HUES48 (cell line): ENCODE measurements at regions not wholly inside any gene's neighbourhood (a gene's known extent, or its start where the extent isn't known, plus 50 kb on each side); places are given as distances from the start of the nearest gene placed in this dataset.

Experiments
- H3K27ac ChIP-seq: one replicate; pipeline ENCODE4 v1.7.0; 2013; ENCODE audit warnings: low read depth, low read length, inconsistent platforms
- H3K27me3 ChIP-seq: 2 replicates; pipeline ENCODE4 v1.6.1; 2013; ENCODE audit warnings: mild to moderate bottlenecking, low read length; ENCODE audit not compliant: control insufficient read depth, insufficient read depth
- H3K36me3 ChIP-seq: 2 replicates; pipeline ENCODE4 v1.6.1; 2013; ENCODE audit warnings: low read length; ENCODE audit not compliant: control insufficient read depth, insufficient read depth
- H3K4me1 ChIP-seq: 2 replicates; pipeline ENCODE4 v1.6.1; 2013; ENCODE audit warnings: mild to moderate bottlenecking, low read length; ENCODE audit not compliant: control insufficient read depth, insufficient read depth
- H3K4me3 ChIP-seq: 2 replicates; pipeline ENCODE4 v1.5.1; 2013; ENCODE audit warnings: mild to moderate bottlenecking, low read depth, low read length
- H3K9ac ChIP-seq: 2 replicates; pipeline ENCODE4 v1.6.1; 2013; ENCODE audit warnings: mild to moderate bottlenecking, low read depth, low read length, moderate library complexity
- H3K9me3 ChIP-seq: 2 replicates; pipeline ENCODE4 v1.6.1; 2013; ENCODE audit warnings: low read length; ENCODE audit not compliant: control insufficient read depth, insufficient read depth

GRCh38 chr16:86901483-86901882 is 323.1 kb downstream of the FOXL1 start:
- no peaks in the 10 kb centered on the region for H3K9me3 ChIP-seq
- no peak overlapping the region for H3K9ac ChIP-seq
- H3K36me3 ChIP-seq: no peaks in the 10 kb centered on the region
- no peak overlapping the region for H3K4me3 ChIP-seq
- H3K27me3 ChIP-seq: no peaks in the 10 kb centered on the region
- H3K27ac ChIP-seq: no peak overlapping the region
- H3K4me1 ChIP-seq: 0 out of 2 replicates have a peak, but pooled peaks cover 5% of the 10 kb centered on the region

GRCh38 chr16:86902656-86903001 is 324.3 kb downstream of the FOXL1 start:
- H3K36me3 ChIP-seq: no peaks in the 10 kb centered on the region
- no peak overlapping the region for H3K4me3 ChIP-seq
- no peak overlapping the region for H3K27ac ChIP-seq
- H3K9me3 ChIP-seq: no peaks in the 10 kb centered on the region
- H3K4me1 ChIP-seq: 0 out of 2 replicates have a peak, but pooled peaks cover 5% of the 10 kb centered on the region
- no peak overlapping the region for H3K9ac ChIP-seq
- H3K27me3 ChIP-seq: no peaks in the 10 kb centered on the region

- H3K36me3 ChIP-seq: no peaks in the 10 kb centered on the region
- no peak overlapping the region for H3K4me3 ChIP-seq
- no peaks in the 10 kb centered on the region for H3K9me3 ChIP-seq
- no peak overlapping the region for H3K27ac ChIP-seq
- H3K9ac ChIP-seq: no peak overlapping the region
- H3K27me3 ChIP-seq: no peaks in the 10 kb centered on the region
- H3K4me1 ChIP-seq: 0 out of 2 replicates have a peak, but pooled peaks cover 5% of the 10 kb centered on the region
Measured at GRCh38 chr16:86903068-86903467, 324.7 kb downstream of the FOXL1 start.

- Histone ChIP-seq H3K9ac (no peak overlapping the region), H3K4me3 (no peak overlapping the region), H3K36me3 (no peaks in the 10 kb centered on the region), H3K27me3 (no peaks in the 10 kb centered on the region), H3K4me1 (0 out of 2 replicates have a peak, but pooled peaks cover 5% of the 10 kb centered on the region), H3K9me3 (no peaks in the 10 kb centered on the region), H3K27ac (no peak overlapping the region)
Measured at GRCh38 chr16:86905302-86905701, 327.0 kb downstream of the FOXL1 start.

- no peaks in the 10 kb centered on the region for H3K27me3 ChIP-seq
- H3K36me3 ChIP-seq: no peaks in the 10 kb centered on the region
- no peak overlapping the region for H3K4me3 ChIP-seq
- 0 out of 2 replicates have a peak, but pooled peaks cover 5% of the 10 kb centered on the region for H3K4me1 ChIP-seq
- H3K9ac ChIP-seq: no peak overlapping the region
- no peaks in the 10 kb centered on the region for H3K9me3 ChIP-seq
- no peak overlapping the region for H3K27ac ChIP-seq
Measured at GRCh38 chr16:86906623-86907022, 328.3 kb downstream of the FOXL1 start.

GRCh38 chr16:86909359-86910160 is 331.2 kb downstream of the FOXL1 start:
- Histone ChIP-seq H3K9me3 (no peaks in the 10 kb centered on the region), H3K4me1 (no peaks in the 10 kb centered on the region), H3K27ac (no peak overlapping the region), H3K9ac (no peak overlapping the region), H3K27me3 (no peaks in the 10 kb centered on the region), H3K4me3 (no peak overlapping the region), H3K36me3 (no peaks in the 10 kb centered on the region)

- Histone ChIP-seq H3K4me1 (no peaks in the 10 kb centered on the region), H3K9me3 (no peaks in the 10 kb centered on the region), H3K9ac (no peak overlapping the region), H3K4me3 (no peak overlapping the region), H3K27ac (no peak overlapping the region), H3K36me3 (no peaks in the 10 kb centered on the region), H3K27me3 (no peaks in the 10 kb centered on the region)
Measured at GRCh38 chr16:86910161-86910769, 331.9 kb downstream of the FOXL1 start.

- Histone ChIP-seq H3K36me3 (no peaks in the 10 kb centered on the region), H3K4me1 (no peaks in the 10 kb centered on the region), H3K9ac (no peak overlapping the region)
Measured at GRCh38 chr16:86911437-86911958, 333.1 kb downstream of the FOXL1 start.

GRCh38 chr16:86913886-86914285 is 335.5 kb downstream of the FOXL1 start:
- Histone ChIP-seq H3K27ac (no peak overlapping the region), H3K27me3 (no peaks in the 10 kb centered on the region), H3K36me3 (no peaks in the 10 kb centered on the region), H3K4me3 (no peak overlapping the region), H3K9ac (no peak overlapping the region), H3K9me3 (no peaks in the 10 kb centered on the region), H3K4me1 (no peaks in the 10 kb centered on the region)

More at GRCh38 chr16:86911437-86911958, 333.1 kb downstream of the FOXL1 start:
- Histone ChIP-seq H3K9me3 (no peaks in the 10 kb centered on the region), H3K27ac (no peak overlapping the region), H3K27me3 (no peaks in the 10 kb centered on the region), H3K4me3 (no peak overlapping the region)

- Histone ChIP-seq H3K4me3 (no peak overlapping the region), H3K27ac (no peak overlapping the region), H3K27me3 (no peaks in the 10 kb centered on the region), H3K4me1 (no peaks in the 10 kb centered on the region), H3K9ac (no peak overlapping the region), H3K36me3 (no peaks in the 10 kb centered on the region), H3K9me3 (no peaks in the 10 kb centered on the region)
Measured at GRCh38 chr16:86914876-86915717, 336.7 kb downstream of the FOXL1 start.
